ENCODE measurements at regions not wholly inside any gene's neighbourhood (a gene's known extent, or its start where the extent isn't known, plus 50 kb on each side); places are given as distances from the start of the nearest gene placed in this dataset.

- TF ChIP-seq YY1 (IDR thresholded peaks at IDR 0.05; ENCODE audit: insufficient read depth, insufficient read length) (no peak), ZNF274 (IDR thresholded peaks at IDR 0.05; ENCODE audit: low read depth, low read length) (no peak), SUZ12 (IDR thresholded peaks at IDR 0.05; ENCODE audit: extremely low read depth, insufficient read depth, insufficient read length) (no peak)
These were observed 468.4 kb upstream of the FOXG1 start for GRCh38 chr14:28298156-28298555.
